ENCODE measurements at regions not wholly inside any gene's neighbourhood (a gene's known extent, or its start where the extent isn't known, plus 50 kb on each side); places are given as distances from the start of the nearest gene placed in this dataset.

DNA sequence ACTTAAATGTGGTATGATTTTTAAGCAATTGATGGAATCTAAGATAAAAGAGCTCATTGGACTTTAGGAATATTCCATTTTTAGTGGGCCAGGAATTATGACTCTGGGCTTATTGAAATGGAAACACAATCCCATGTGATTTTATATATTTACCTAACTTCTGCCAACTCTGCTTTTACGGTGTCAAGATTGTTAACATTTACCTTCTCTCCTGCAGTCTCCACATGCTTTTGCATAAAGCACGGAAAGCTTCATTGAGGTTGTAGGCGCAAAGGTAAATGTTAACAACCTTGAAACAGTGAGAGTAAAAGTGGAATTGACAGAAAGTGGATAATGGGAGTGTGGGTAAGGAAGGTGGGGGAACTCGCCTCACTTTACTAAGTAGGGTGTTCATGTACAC lies 468.1 kb downstream of the PMP22 start (continued):
- TF ChIP-seq CHD1 (IDR thresholded peaks at IDR 0.05; ENCODE audit: low read depth, low read length) = no peak
- no peak for TF ChIP-seq JUN (IDR thresholded peaks at IDR 0.05; ENCODE audit: low read depth, low read length)
- no peak for TF ChIP-seq EGR1 (IDR thresholded peaks at IDR 0.05; ENCODE audit: borderline replicate concordance, low read depth, low read length)
- TF ChIP-seq, protein P1, sequence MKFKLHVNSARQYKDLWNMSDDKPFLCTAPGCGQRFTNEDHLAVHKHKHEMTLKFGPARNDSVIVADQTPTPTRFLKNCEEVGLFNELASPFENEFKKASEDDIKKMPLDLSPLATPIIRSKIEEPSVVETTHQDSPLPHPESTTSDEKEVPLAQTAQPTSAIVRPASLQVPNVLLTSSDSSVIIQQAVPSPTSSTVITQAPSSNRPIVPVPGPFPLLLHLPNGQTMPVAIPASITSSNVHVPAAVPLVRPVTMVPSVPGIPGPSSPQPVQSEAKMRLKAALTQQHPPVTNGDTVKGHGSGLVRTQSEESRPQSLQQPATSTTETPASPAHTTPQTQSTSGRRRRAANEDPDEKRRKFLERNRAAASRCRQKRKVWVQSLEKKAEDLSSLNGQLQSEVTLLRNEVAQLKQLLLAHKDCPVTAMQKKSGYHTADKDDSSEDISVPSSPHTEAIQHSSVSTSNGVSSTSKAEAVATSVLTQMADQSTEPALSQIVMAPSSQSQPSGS (IDR thresholded peaks at IDR 0.05; ENCODE audit: low read length) = no peak
- no peak for TF ChIP-seq CTBP2 (IDR thresholded peaks at IDR 0.05; ENCODE audit: borderline replicate concordance, insufficient read depth, insufficient read length, low read length)
- TF ChIP-seq CBX5 (IDR thresholded peaks at IDR 0.05; ENCODE audit: low read depth, low read length) = no peak
- TF ChIP-seq SIRT6 (IDR thresholded peaks at IDR 0.05; ENCODE audit: low read length) = no peak
- no peak for TF ChIP-seq BCL11A (IDR thresholded peaks at IDR 0.05; ENCODE audit: low read depth in 2 of 2, low read length in 2 of 2)

Data from H1 (cell line).